Prostate gland (tissue), 2 donors: ENCODE measurements at regions not wholly inside any gene's neighbourhood (a gene's known extent, or its start where the extent isn't known, plus 50 kb on each side); places are given as distances from the start of the nearest gene placed in this dataset.

Experiments
- DNase-seq: peaks from one replicate; pipeline ENCODE4 v3.0.0-alpha.2; 2019; ENCODE audit warnings: low spot score
- H3K27ac ChIP-seq, 2 donors: fragments of 200-600 bp; sonication (generic); 2 replicates each; pipeline ENCODE4 v1.5.1; 2017 to 2019
- H3K27me3 ChIP-seq: fragments of 200-600 bp; sonication (generic); replicated peaks from 2 replicates; pipeline ENCODE4 v1.5.1; 2019; ENCODE audit not compliant: insufficient read depth
- H3K36me3 ChIP-seq, 2 donors: fragments of 200-600 bp; sonication (generic); 1 replicate in 1 of 2; 2 replicates in 1 of 2; pipeline versions ENCODE4 v1.5.1 to v1.8.1; 2017 to 2019
- H3K4me1 ChIP-seq: fragments of 200-600 bp; sonication (generic); replicated peaks from 2 replicates; pipeline ENCODE4 v1.5.1; 2019
- H3K4me3 ChIP-seq, 2 donors: fragments of 200-600 bp; sonication (generic); 2 replicates each; pipeline ENCODE4 v1.5.1; 2017 to 2019
- H3K9me3 ChIP-seq: fragments of 200-600 bp; sonication (generic); 2 replicates; pipeline ENCODE4 v1.5.1; 2017
- CTCF ChIP-seq, 4 experiments: fragments of 200-600 bp in 2 of 4; fragments of 450-650 bp in 2 of 4; sonication (generic) in 2 of 4; IDR thresholded peaks; 1 replicate in 3 of 4; 2 replicates in 1 of 4; pipeline ENCODE4 v1.5.1; 2016 to 2019; ENCODE audit warnings: antibody characterized with exemption in 4 of 4, mild to moderate bottlenecking in 2 of 4, moderate library complexity in 2 of 4
- POLR2A ChIP-seq: fragments of 450-650 bp; IDR thresholded peaks from one replicate; pipeline ENCODE4 v1.6.1; 2016; ENCODE audit warnings: antibody characterized with exemption, mild to moderate bottlenecking
- POLR2AphosphoS5 ChIP-seq: sonication (generic); formaldehyde crosslinking; IDR thresholded peaks from one replicate; pipeline ENCODE4 v1.6.1; 2017; ENCODE audit warnings: antibody characterized with exemption
- WGBS: methylation state at CpG from one replicate; pipeline ENCODE4 v1.1.5; 2018; 5-methylcytosine and 5-hydroxymethylcytosine counted together
- intact Hi-C: fragments of 100-400 bp; cut with DNase I; formaldehyde crosslinking; loops from one replicate; pipeline ENCODE4 v1.14.2; 2022

- WGBS = 62% methylated on average over 1 of the region's 1 CpG
- Histone ChIP-seq H3K4me1 (no peaks in the 10 kb centered on the region), H3K9me3 (no peaks in the 10 kb centered on the region), H3K27me3 (no peaks in the 10 kb centered on the region), H3K36me3 (no peaks in the 10 kb centered on the region), H3K4me3 (no peak overlapping the region), H3K27ac (no peak overlapping the region)
- DNase-seq = no peak
- intact Hi-C loops = no loop called here
- TF ChIP-seq CTCF (IDR thresholded peaks at IDR 0.05) (no peak), POLR2AphosphoS5 (no peak), POLR2A (no peak)
Observed at GRCh38 chr11:112511271-112511670, 250.6 kb upstream of the PLET1 start.

GRCh38 chr11:112511911-112512310, 251.3 kb upstream of the PLET1 start:
- no peak for DNase-seq
- WGBS = 34% methylated on average over 1 of the region's 1 CpG
- Histone ChIP-seq H3K4me3 (no peak overlapping the region), H3K27ac (no peak overlapping the region), H3K4me1 (no peaks in the 10 kb centered on the region), H3K9me3 (no peaks in the 10 kb centered on the region), H3K36me3 (no peaks in the 10 kb centered on the region), H3K27me3 (no peaks in the 10 kb centered on the region)
- intact Hi-C loops = no loop called here
- TF ChIP-seq POLR2AphosphoS5 = no peak
- no peak for TF ChIP-seq POLR2A
- no peak for TF ChIP-seq CTCF (IDR thresholded peaks at IDR 0.05)

- Histone ChIP-seq H3K36me3 (no peaks in the 10 kb centered on the region), H3K9me3 (no peaks in the 10 kb centered on the region), H3K4me3 (no peak overlapping the region), H3K4me1 (no peaks in the 10 kb centered on the region), H3K27ac (no peak overlapping the region), H3K27me3 (no peaks in the 10 kb centered on the region)
- intact Hi-C loops = no loop called here
- no peak for TF ChIP-seq CTCF (IDR thresholded peaks at IDR 0.05)
- 59% methylated on average over 2 of the region's 2 CpGs for WGBS
- no peak for DNase-seq
Observed at GRCh38 chr11:112513417-112513816, 252.8 kb upstream of the PLET1 start.

GRCh38 chr11:112514011-112514740, 253.5 kb upstream of the PLET1 start:
- intact Hi-C loops = no loop called here
- Histone ChIP-seq H3K27ac (no peak overlapping the region), H3K4me1 (no peaks in the 10 kb centered on the region), H3K27me3 (no peaks in the 10 kb centered on the region), H3K9me3 (no peaks in the 10 kb centered on the region), H3K4me3 (no peak overlapping the region), H3K36me3 (no peaks in the 10 kb centered on the region)
- WGBS = 68% methylated on average over 5 of the region's 5 CpGs
- no peak for DNase-seq
- TF ChIP-seq POLR2AphosphoS5 (no peak), CTCF (IDR thresholded peaks at IDR 0.05) (no peak), POLR2A (no peak)

- intact Hi-C loops = no loop called here
- no peak for TF ChIP-seq POLR2AphosphoS5
- no peak for TF ChIP-seq POLR2A
- no peak for TF ChIP-seq CTCF (IDR thresholded peaks at IDR 0.05)
- Histone ChIP-seq H3K4me1 (no peaks in the 10 kb centered on the region), H3K27me3 (no peaks in the 10 kb centered on the region), H3K4me3 (no peak overlapping the region), H3K36me3 (no peaks in the 10 kb centered on the region), H3K27ac (no peak overlapping the region), H3K9me3 (no peaks in the 10 kb centered on the region)
- no peak for DNase-seq
- 89% methylated on average over 2 of the region's 2 CpGs for WGBS
Observed at GRCh38 chr11:112516261-112516660, 255.6 kb upstream of the PLET1 start.
